GM12878 (cell line): ENCODE measurements at regions not wholly inside any gene's neighbourhood (a gene's known extent, or its start where the extent isn't known, plus 50 kb on each side); places are given as distances from the start of the nearest gene placed in this dataset.

Experiments used
- ATAC-seq: fragments of 200-7000 bp; cut with Tn5 transposase; 3 replicates; pipeline ENCODE4 v1.9.1; 2020; ENCODE audit warnings: mild to moderate bottlenecking, moderate library complexity
- BruUV-seq: library from RNA; stranded (reverse); fragments of 400-500 nt; replicated peaks from 2 replicates; lab custom pipeline; 2021; lab: Mats Ljungman, UMichigan
- CTCF ChIA-PET: fragments of 300-600 bp; sonication (Branson Sonifier 250); formaldehyde crosslinking; extraction: SDS; loops from one replicate; lab custom pipeline; 2021; ENCODE audit warnings: inconsistent platforms; lab: Yijun Ruan, JAX
- POLR2A ChIA-PET: fragments of 350-600 bp; formaldehyde crosslinking; extraction: SDS; loops from one replicate; lab custom pipeline; 2021; ENCODE audit warnings: inconsistent platforms; lab: Charles Lee
- RAD21 ChIA-PET: fragments of 300-600 bp; sonication (Branson Sonifier 250); formaldehyde crosslinking; loops from one replicate; lab custom pipeline; 2023; ENCODE audit warnings: antibody characterized with exemption; ENCODE audit not compliant: unreplicated experiment; lab: Charles Lee
- SMC1A ChIA-PET: fragments of 300-600 bp; sonication (Branson Sonifier 250); formaldehyde crosslinking; loops from one replicate; lab custom pipeline; 2023; ENCODE audit not compliant: unreplicated experiment, uncharacterized antibody; lab: Charles Lee
- DNase-seq: peaks from one replicate; pipeline ENCODE4 v3.0.0-alpha.2; 2011; ENCODE audit warnings: low read depth, low spot score
- FAIRE-seq: peaks from 3 replicates; lab custom pipeline; 2011; peaks lifted over from hg19 to GRCh38; lab: Jason Lieb, UNC
- H2AFZ ChIP-seq: 2 replicates; pipeline ENCODE4 v1.6.0; 2011; ENCODE audit warnings: low read depth, low read length, control low read depth; ENCODE audit not compliant: control insufficient read depth
- H3K27ac ChIP-seq: 2 replicates; pipeline ENCODE4 v1.5.1; 2011; ENCODE audit warnings: control low read depth; ENCODE audit not compliant: control insufficient read depth, insufficient read depth
- H3K27me3 ChIP-seq, 2 experiments: replicated peaks in 1 of 2; 2 replicates each; pipeline versions ENCODE4 v1.6.0 to v1.6.1; 2011; ENCODE audit warnings: low read length in 1 of 2; ENCODE audit not compliant: control insufficient read depth in 2 of 2, insufficient read depth in 2 of 2
- H3K36me3 ChIP-seq, 2 experiments: 2 replicates each; pipeline ENCODE4 v1.5.1; 2011; ENCODE audit warnings: low read length in 1 of 2; ENCODE audit not compliant: control insufficient read depth in 2 of 2, insufficient read depth in 2 of 2
- H3K4me1 ChIP-seq: 2 replicates; pipeline ENCODE4 v1.6.1; 2011; ENCODE audit warnings: mild to moderate bottlenecking, low read length, moderate library complexity, mixed read lengths; ENCODE audit not compliant: control insufficient read depth, insufficient read depth
- H3K4me2 ChIP-seq: 2 replicates; pipeline ENCODE4 v1.6.0; 2011; ENCODE audit warnings: control low read depth; ENCODE audit not compliant: control insufficient read depth, insufficient read depth
- H3K4me3 ChIP-seq: fragments of 200-600 bp; sonication (generic); 2 replicates; pipeline ENCODE4 v1.5.1; 2016
- H3K79me2 ChIP-seq: 2 replicates; pipeline ENCODE4 v1.6.0; 2011; ENCODE audit warnings: low read length; ENCODE audit not compliant: control insufficient read depth, insufficient read depth
- H3K9ac ChIP-seq: 2 replicates; pipeline ENCODE4 v1.8.0; 2011; ENCODE audit warnings: low read length, control low read depth, mixed read lengths; ENCODE audit not compliant: control insufficient read depth, insufficient read depth
- H3K9me3 ChIP-seq: replicated peaks from 3 replicates; pipeline ENCODE4 v1.5.1; 2011; ENCODE audit warnings: mild to moderate bottlenecking, low read length; ENCODE audit not compliant: control insufficient read depth, insufficient read depth
- H4K20me1 ChIP-seq: 2 replicates; pipeline ENCODE4 v1.6.0; 2011; ENCODE audit not compliant: control insufficient read depth, insufficient read depth
- ATF3 ChIP-seq: IDR thresholded peaks from 2 replicates; pipeline ENCODE4 v1.6.1; 2011; ENCODE audit warnings: low read depth, mild to moderate bottlenecking, low read length, moderate library complexity, borderline replicate concordance; ENCODE audit errors: extremely low read depth
- BACH1 ChIP-seq: fragments of 450-650 bp; IDR thresholded peaks from 2 replicates; pipeline ENCODE4 v1.6.1; 2017; ENCODE audit warnings: mild to moderate bottlenecking, borderline replicate concordance
- FOS ChIP-seq: IDR thresholded peaks from 3 replicates; pipeline ENCODE4 v1.6.1; 2011; ENCODE audit warnings: borderline replicate concordance; ENCODE audit not compliant: insufficient read length; ENCODE audit errors: extremely low read depth
- FOXK2 ChIP-seq: fragments of 450-650 bp; IDR thresholded peaks from 2 replicates; pipeline ENCODE4 v1.6.1; 2017; ENCODE audit warnings: mild to moderate bottlenecking, moderate library complexity
- HDAC6 ChIP-seq: fragments of 200-600 bp; sonication (generic); IDR thresholded peaks from one replicate; pipeline ENCODE4 v1.8.0; 2017; ENCODE audit warnings: antibody characterized with exemption; ENCODE audit not compliant: unreplicated experiment
- HSF1 ChIP-seq: fragments of 150-350 bp; IDR thresholded peaks from 2 replicates; pipeline ENCODE4 v1.6.1; 2014; ENCODE audit warnings: mild to moderate bottlenecking, low read depth, low read length
- MAX ChIP-seq: IDR thresholded peaks from 2 replicates; pipeline ENCODE4 v1.6.1; 2012; ENCODE audit warnings: low read depth, low read length, improper control_type of control experiment
- MEF2A ChIP-seq: IDR thresholded peaks from 2 replicates; pipeline ENCODE4 v1.6.1; 2011; ENCODE audit warnings: low read depth, mild to moderate bottlenecking, low read length, moderate library complexity; ENCODE audit not compliant: insufficient read depth
- MYC ChIP-seq: IDR thresholded peaks from 2 replicates; pipeline ENCODE4 v1.6.1; 2011; ENCODE audit warnings: mild to moderate bottlenecking, low read length, moderate library complexity, inconsistent platforms; ENCODE audit not compliant: insufficient read depth, insufficient replicate concordance, insufficient read length, severe bottlenecking
- NFXL1 ChIP-seq: fragments of 450-650 bp; IDR thresholded peaks from 2 replicates; pipeline ENCODE4 v1.6.1; 2017; ENCODE audit warnings: antibody characterized with exemption, mild to moderate bottlenecking, borderline replicate concordance
- NR2F1 ChIP-seq: fragments of 450-650 bp; conservative IDR thresholded peaks from 2 replicates; pipeline ENCODE4 v1.6.1; 2017; ENCODE audit warnings: mild to moderate bottlenecking
- PAX8 ChIP-seq: fragments of 450-650 bp; IDR thresholded peaks from 2 replicates; pipeline ENCODE4 v1.6.1; 2017; ENCODE audit warnings: mild to moderate bottlenecking, moderate library complexity
- RBBP5 ChIP-seq: fragments of 200-600 bp; sonication (generic); conservative IDR thresholded peaks from 2 replicates; pipeline ENCODE4 v1.6.1; 2016
- SMAD5 ChIP-seq: IDR thresholded peaks from 2 replicates; pipeline ENCODE4 v1.6.1; 2016; ENCODE audit warnings: antibody characterized with exemption, low read depth
- SPI1 ChIP-seq: IDR thresholded peaks from 2 replicates; pipeline ENCODE4 v1.6.1; 2011; ENCODE audit warnings: low read depth, mild to moderate bottlenecking, low read length, moderate library complexity, borderline replicate concordance; ENCODE audit not compliant: insufficient read depth
- YY1 ChIP-seq: IDR thresholded peaks from 2 replicates; pipeline ENCODE4 v1.6.1; 2011; ENCODE audit warnings: low read depth, mild to moderate bottlenecking, low read length
- ZBTB4 ChIP-seq: fragments of 450-650 bp; formaldehyde crosslinking; IDR thresholded peaks from 2 replicates; pipeline ENCODE4 v1.4.0; 2022; ENCODE audit warnings: mild to moderate bottlenecking, moderate library complexity
- WGBS: methylation state at CpG from one replicate; pipeline ENCODE4 v1.1.6; 2016; ENCODE audit warnings: low lambda C conversion rate; ENCODE audit not compliant: insufficient replicate concordance, insufficient coverage; ENCODE audit errors: missing lambda C conversion rate; 5-methylcytosine and 5-hydroxymethylcytosine counted together
- in situ Hi-C: fragments of 300-500 bp; cut with MboI; formaldehyde crosslinking; loops from 9 replicates; pipeline ENCODE4 v1.14.3; 2018; ENCODE audit warnings: mixed read lengths
- intact Hi-C: fragments of 100-400 bp; cut with micrococcal nuclease; formaldehyde crosslinking; loops from one replicate; pipeline ENCODE4 v1.14.2; 2022; ENCODE audit not compliant: unreplicated experiment

GRCh38 chr18:75130591-75131328, 78.2 kb downstream of the PTGR3 start (continued):
- TF ChIP-seq FOXK2 (no peak), MYC (no peak), NFXL1 (no peak), SMAD5 (no peak)

- no peaks in the 10 kb centered on the region for H3K9me3 ChIP-seq
- DNase-seq (no peak), FAIRE-seq (no peak), ATAC-seq (no peak)
- WGBS: 58% methylated on average over 18 of the region's 18 CpGs
- H3K36me3 ChIP-seq: no peaks in the 10 kb centered on the region
- ChIA-PET RAD21 (no interaction called here), POLR2A (no interaction called here), SMC1A (no interaction called here), CTCF (no interaction called here)
- no peaks in the 10 kb centered on the region for H4K20me1 ChIP-seq
- no peak overlapping the region for H3K4me2 ChIP-seq
- H3K4me3 ChIP-seq: no peak overlapping the region
- no TSS peak for BruUV-seq
- H3K27ac ChIP-seq: no peak overlapping the region
- H3K9ac ChIP-seq: no peak overlapping the region
- H3K79me2 ChIP-seq: no peaks in the 10 kb centered on the region
- in situ Hi-C loops (no loop called here), intact Hi-C loops (no loop called here)
- no peaks in the 10 kb centered on the region for H3K27me3 ChIP-seq
- no peak overlapping the region for H2AFZ ChIP-seq
- no peaks in the 10 kb centered on the region for H3K4me1 ChIP-seq
- TF ChIP-seq HSF1 (no peak), MEF2A (no peak), NR2F1 (no peak), FOS (no peak), BACH1 (no peak), YY1 (no peak), PAX8 (no peak), MAX (no peak), HDAC6 (no peak), SPI1 (no peak), ZBTB4 (CRISPR knock-in tag) (no peak), ATF3 (no peak), RBBP5 (no peak)
Observed at GRCh38 chr18:75129717-75130477, 79.0 kb downstream of the PTGR3 start.
